T-cell (primary cell): ENCODE measurements at regions not wholly inside any gene's neighbourhood (a gene's known extent, or its start where the extent isn't known, plus 50 kb on each side); places are given as distances from the start of the nearest gene placed in this dataset.

ENCODE experiments used
- ATAC-seq, 4 experiments: fragments of 200-7000 bp in 3 of 4; fragments of 150-1000 bp in 1 of 4; cut with Tn5 transposase; replicated peaks in 1 of 4; 1 replicate in 3 of 4; 2 replicates in 1 of 4; pipeline ENCODE4 v1.10.0; 2021; ENCODE audit warnings: moderate library complexity in 3 of 4, mild to moderate bottlenecking in 2 of 4, moderate number of reproducible peaks in 1 of 4
- CTCF ChIA-PET, 2 donors: fragments of 300-600 bp; sonication (Branson Sonifier 250); formaldehyde crosslinking; loops; one replicate each; lab custom pipeline; 2022; ENCODE audit warnings: antibody characterized with exemption in 2 of 2; lab: Charles Lee
- POLR2A ChIA-PET, 2 donors: fragments of 300-600 bp; sonication (Branson Sonifier 250); formaldehyde crosslinking; loops; one replicate each; lab custom pipeline; 2022; ENCODE audit warnings: antibody characterized with exemption in 2 of 2; lab: Charles Lee
- DNase-seq, 35 experiments: peaks; one replicate each; pipeline versions ENCODE4 v3.0.0 to v3.0.0-alpha.2; 2013 to 2023
- H3K27ac ChIP-seq: one replicate; pipeline ENCODE4 v1.5.1; 2013; ENCODE audit warnings: low read length
- H3K27me3 ChIP-seq, 2 experiments: replicated peaks in 1 of 2; 1 replicate in 1 of 2; 2 replicates in 1 of 2; pipeline versions ENCODE4 v1.6.1 to v1.7.0; 2013; ENCODE audit warnings: low read length in 1 of 2, mixed read lengths in 1 of 2; ENCODE audit not compliant: control insufficient read depth in 2 of 2, insufficient read depth in 2 of 2; ENCODE audit errors: extremely low read depth in 1 of 2
- H3K36me3 ChIP-seq, 2 donors: 1 replicate in 1 of 2; 2 replicates in 1 of 2; pipeline versions ENCODE4 v1.6.1 to v1.7.0; 2013; ENCODE audit warnings: low read length in 1 of 2; ENCODE audit not compliant: control insufficient read depth in 2 of 2, insufficient read depth in 1 of 2; ENCODE audit errors: extremely low read depth in 1 of 2
- H3K4me1 ChIP-seq, 2 experiments: 1 replicate in 1 of 2; 2 replicates in 1 of 2; pipeline versions ENCODE4 v1.6.1 to v1.7.0; 2013; ENCODE audit warnings: low read length in 2 of 2, mixed read lengths in 1 of 2; ENCODE audit not compliant: insufficient read depth in 2 of 2, control insufficient read depth in 1 of 2; ENCODE audit errors: extremely low read depth in 1 of 2
- H3K4me3 ChIP-seq, 2 donors: 1 replicate in 1 of 2; 2 replicates in 1 of 2; pipeline versions ENCODE4 v1.5.1 to v1.7.0; 2013; ENCODE audit warnings: mild to moderate bottlenecking in 2 of 2, low read length in 1 of 2, moderate library complexity in 1 of 2; ENCODE audit not compliant: control insufficient read depth in 1 of 2; ENCODE audit errors: extremely low read depth in 1 of 2
- H3K9me3 ChIP-seq: 2 replicates; pipeline ENCODE4 v1.7.0; 2013
- H3K27ac Mint-ChIP-seq, 2 donors: one replicate each; pipeline ENCODE4 v1.8.0; 2020 to 2021; ENCODE audit warnings: mild to moderate bottlenecking in 2 of 2, mixed read lengths in 2 of 2
- H3K27me3 Mint-ChIP-seq, 2 donors: one replicate each; pipeline ENCODE4 v1.8.0; 2021 to 2022; ENCODE audit warnings: mixed read lengths in 2 of 2
- H3K36me3 Mint-ChIP-seq: one replicate; pipeline ENCODE4 v1.8.0; 2021; ENCODE audit warnings: mixed read lengths
- H3K4me1 Mint-ChIP-seq, 3 donors: one replicate each; pipeline ENCODE4 v1.8.0; 2020 to 2022; ENCODE audit warnings: mixed read lengths in 3 of 3, mild to moderate bottlenecking in 1 of 3
- H3K4me3 Mint-ChIP-seq, 3 donors: one replicate each; pipeline ENCODE4 v1.8.0; 2020 to 2022; ENCODE audit warnings: mild to moderate bottlenecking in 3 of 3, mixed read lengths in 3 of 3, moderate library complexity in 3 of 3
- H3K9me3 Mint-ChIP-seq, 3 donors: one replicate each; pipeline ENCODE4 v1.8.0; 2020 to 2022; ENCODE audit warnings: mixed read lengths in 3 of 3
- WGBS: methylation state at CpG from one replicate; pipeline ENCODE4 v1.1.5; 2013; ENCODE audit warnings: missing lambda C conversion rate; ENCODE audit not compliant: insufficient coverage; 5-methylcytosine and 5-hydroxymethylcytosine counted together

GRCh38 chrX:13899607-13900006 is 82.7 kb upstream of the GPM6B start:
- POLR2A ChIA-PET, result no interaction called here
- Histone ChIP-seq H3K4me1 (no peaks in the 10 kb centered on the region), H3K27me3 (no peaks in the 10 kb centered on the region), H3K27ac (no peak overlapping the region), H3K9me3 (no peaks in the 10 kb centered on the region), H3K4me3 (no peak overlapping the region), H3K36me3 (no peaks in the 10 kb centered on the region)
- Mint-ChIP-seq H3K4me1 (no peaks in the 10 kb centered on the region), H3K27me3 (peaks cover 0 to 30% of the 10 kb centered on the region in 2 donors), H3K36me3 (no peaks in the 10 kb centered on the region), H3K27ac (no peak overlapping the region), H3K4me3 (no peak overlapping the region), H3K9me3 (no peaks in the 10 kb centered on the region)
- CTCF ChIA-PET, result no interaction called here
- ATAC-seq, result no peak
- WGBS, result no CpG with 5 or more reads among the region's 6 CpGs
- no peak for DNase-seq

- CTCF ChIA-PET, result no interaction called here
- DNase-seq, result no peak
- Mint-ChIP-seq H3K9me3 (no peaks in the 10 kb centered on the region), H3K36me3 (no peaks in the 10 kb centered on the region), H3K4me3 (no peak overlapping the region), H3K4me1 (no peaks in the 10 kb centered on the region), H3K27ac (no peak overlapping the region), H3K27me3 (peaks cover 0 to 29% of the 10 kb centered on the region in 2 donors)
- POLR2A ChIA-PET, result no interaction called here
- Histone ChIP-seq H3K4me1 (no peaks in the 10 kb centered on the region), H3K9me3 (no peaks in the 10 kb centered on the region), H3K27me3 (no peaks in the 10 kb centered on the region), H3K36me3 (no peaks in the 10 kb centered on the region), H3K27ac (no peak overlapping the region), H3K4me3 (no peak overlapping the region)
- ATAC-seq, result no peak
- no CpG with 5 or more reads among the region's 4 CpGs for WGBS
These were observed 81.7 kb upstream of the GPM6B start for GRCh38 chrX:13898603-13899002.

DNA sequence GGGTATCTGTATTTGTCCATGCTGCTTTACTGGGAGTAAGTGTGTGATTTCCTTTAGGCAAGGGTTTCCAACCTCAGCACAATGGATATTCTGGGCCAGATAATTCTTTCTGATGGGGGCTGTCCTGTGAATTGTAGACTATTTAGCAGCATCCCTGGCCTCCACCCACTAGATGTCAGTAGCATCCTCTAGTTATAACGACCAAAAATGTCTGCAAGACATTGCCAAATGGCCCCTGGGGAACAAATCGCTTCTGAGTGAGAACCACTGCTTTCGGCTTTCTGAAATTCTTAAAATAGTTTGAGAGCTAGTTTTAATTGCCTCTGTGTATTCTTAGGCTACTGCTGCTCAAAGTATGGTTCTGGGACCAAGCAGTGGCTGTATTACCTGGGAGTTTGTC is 81.2 kb upstream of the GPM6B start:
- H3K27me3 ChIP-seq, result no peaks in the 10 kb centered on the region
- H3K4me3 Mint-ChIP-seq, result no peak overlapping the region
- peaks cover 0 to 24% of the 10 kb centered on the region in 2 donors for H3K27me3 Mint-ChIP-seq
- H3K36me3 ChIP-seq, result no peaks in the 10 kb centered on the region
- 93% methylated on average over 2 of the region's 3 CpGs for WGBS
- peak in 1 of 35 experiments; percentile 0 for DNase-seq
- CTCF ChIA-PET, result no interaction called here
- H3K27ac ChIP-seq, result no peak overlapping the region
- no peaks in the 10 kb centered on the region for H3K9me3 Mint-ChIP-seq
- H3K9me3 ChIP-seq, result no peaks in the 10 kb centered on the region
- no peaks in the 10 kb centered on the region for H3K4me1 Mint-ChIP-seq
- ATAC-seq, result no peak
- H3K4me1 ChIP-seq, result no peaks in the 10 kb centered on the region
- no peaks in the 10 kb centered on the region for H3K36me3 Mint-ChIP-seq
- no peak overlapping the region for H3K4me3 ChIP-seq
- POLR2A ChIA-PET, result no interaction called here
- no peak overlapping the region for H3K27ac Mint-ChIP-seq

GRCh38 chrX:13897566-13897965 is 80.7 kb upstream of the GPM6B start:
- H3K27me3 Mint-ChIP-seq, result peaks cover 0 to 19% of the 10 kb centered on the region in 2 donors
- Histone ChIP-seq H3K4me1 (no peaks in the 10 kb centered on the region), H3K36me3 (no peaks in the 10 kb centered on the region), H3K27me3 (no peaks in the 10 kb centered on the region), H3K9me3 (no peaks in the 10 kb centered on the region), H3K4me3 (no peak overlapping the region), H3K27ac (no peak overlapping the region)
- H3K4me1 Mint-ChIP-seq, result no peaks in the 10 kb centered on the region
- ChIA-PET POLR2A (no interaction called here), CTCF (no interaction called here)
- ATAC-seq, result no peak
- no peak overlapping the region for H3K27ac Mint-ChIP-seq
- no peak overlapping the region for H3K4me3 Mint-ChIP-seq
- WGBS, result no CpG with 5 or more reads among the region's 4 CpGs
- no peak for DNase-seq
- H3K36me3 Mint-ChIP-seq, result no peaks in the 10 kb centered on the region
- H3K9me3 Mint-ChIP-seq, result no peaks in the 10 kb centered on the region

DNA sequence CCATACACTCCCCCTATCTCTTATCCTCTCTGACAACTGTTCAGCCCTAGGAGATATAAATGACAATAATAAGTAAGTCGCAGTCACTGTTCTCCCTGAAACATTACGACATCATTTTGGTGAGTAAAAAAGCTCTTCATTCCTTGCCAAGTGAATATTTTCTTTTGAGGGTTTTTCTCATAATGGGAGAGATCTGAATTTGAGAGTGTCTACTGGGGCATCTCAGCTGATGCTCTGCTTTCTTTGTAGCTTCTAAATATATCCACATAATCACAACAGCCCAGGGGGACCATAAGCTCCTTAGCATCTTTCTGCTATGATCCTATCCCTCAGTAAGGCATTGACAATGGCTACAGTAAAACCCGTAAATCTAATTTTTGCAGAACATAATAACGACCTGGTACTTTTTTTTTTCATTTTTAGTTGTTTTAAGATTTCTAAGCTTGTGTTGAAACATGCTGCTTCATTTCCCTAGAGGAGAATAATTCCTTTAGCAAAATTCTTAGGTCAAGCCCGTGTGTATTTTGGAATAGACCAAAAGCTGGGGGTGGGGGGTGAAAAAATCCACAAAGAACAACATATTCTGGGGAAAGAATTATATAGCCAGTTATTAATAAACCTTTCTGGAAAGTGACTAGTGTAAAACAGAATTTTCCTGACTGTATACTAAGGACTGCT is 78.1 kb upstream of the GPM6B start:
- ATAC-seq, result no peak
- peaks cover 0 to 25% of the 10 kb centered on the region in 2 donors for H3K27me3 Mint-ChIP-seq
- H3K27ac ChIP-seq, result no peak overlapping the region
- H3K4me1 Mint-ChIP-seq, result no peaks in the 10 kb centered on the region
- no peaks in the 10 kb centered on the region for H3K4me1 ChIP-seq
- no peaks in the 10 kb centered on the region for H3K27me3 ChIP-seq
- H3K4me3 ChIP-seq, result no peak overlapping the region
- no CpG with 5 or more reads among the region's 5 CpGs for WGBS
- H3K36me3 ChIP-seq, result no peaks in the 10 kb centered on the region
- no peak for DNase-seq
- H3K27ac Mint-ChIP-seq, result no peak overlapping the region
- no peaks in the 10 kb centered on the region for H3K9me3 Mint-ChIP-seq
- POLR2A ChIA-PET, result no interaction called here
- H3K9me3 ChIP-seq, result no peaks in the 10 kb centered on the region
- no peak overlapping the region for H3K4me3 Mint-ChIP-seq
- CTCF ChIA-PET, result interaction anchor here in 1 of 2 donors (0.6 kb wide), 1 partner anchor 23 kb away, joined by 5 read pairs; no protein-coding TSS in a partner anchor
- H3K36me3 Mint-ChIP-seq, result no peaks in the 10 kb centered on the region

DNA sequence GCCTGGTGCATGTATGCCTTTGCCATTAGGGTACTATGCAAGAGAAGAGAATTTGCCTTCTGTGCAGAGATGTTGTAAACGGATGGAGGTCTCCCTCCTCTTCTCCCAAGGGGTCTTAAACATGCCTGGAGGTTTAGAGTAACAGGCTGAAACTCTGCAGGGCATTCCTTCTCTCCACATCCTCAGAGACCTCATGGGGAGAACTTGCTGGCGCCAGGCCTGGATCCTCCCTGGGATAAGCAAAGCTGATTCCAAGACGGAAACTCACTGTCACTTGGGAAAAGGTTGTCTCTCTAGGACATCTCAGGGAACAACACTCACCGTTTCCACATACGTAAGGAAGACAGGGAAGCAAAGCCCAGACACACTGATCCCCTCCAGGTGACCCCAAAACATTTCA is 76.9 kb upstream of the GPM6B start:
- no CpG with 5 or more reads among the region's 5 CpGs for WGBS
- H3K4me1 Mint-ChIP-seq, result no peaks in the 10 kb centered on the region

DNA sequence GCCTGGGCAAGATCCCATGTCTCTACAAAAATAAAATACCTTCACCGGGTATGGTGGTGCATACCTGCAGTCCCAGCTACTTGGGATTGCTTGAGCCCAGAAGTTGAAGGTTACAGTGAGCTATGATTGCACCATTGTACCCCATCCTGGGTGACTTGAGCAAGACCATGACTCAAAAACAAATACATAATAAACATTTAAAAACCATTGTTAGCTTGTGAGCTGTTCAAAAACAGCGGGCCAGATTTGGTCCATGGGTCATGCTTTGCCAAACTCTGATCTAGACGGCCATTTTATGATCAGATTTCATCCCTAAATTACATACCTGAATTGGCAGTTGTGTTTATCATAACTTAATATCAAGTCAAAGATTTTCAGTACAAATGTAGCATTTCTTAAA is 76.0 kb upstream of the GPM6B start:
- Mint-ChIP-seq H3K27ac (no peak overlapping the region), H3K4me1 (no peaks in the 10 kb centered on the region), H3K36me3 (no peaks in the 10 kb centered on the region), H3K4me3 (no peak overlapping the region), H3K27me3 (peaks cover 0 to 24% of the 10 kb centered on the region in 2 donors), H3K9me3 (no peaks in the 10 kb centered on the region)
- DNase-seq (no peak), ATAC-seq (no peak)
- ChIA-PET POLR2A (no interaction called here), CTCF (no interaction called here)
- WGBS, result no CpG with 5 or more reads among the region's 3 CpGs
- H3K27me3 ChIP-seq, result no peaks in the 10 kb centered on the region
- H3K9me3 ChIP-seq, result no peaks in the 10 kb centered on the region
- no peak overlapping the region for H3K27ac ChIP-seq
- H3K36me3 ChIP-seq, result no peaks in the 10 kb centered on the region
- H3K4me3 ChIP-seq, result no peak overlapping the region
- H3K4me1 ChIP-seq, result no peaks in the 10 kb centered on the region

More for the DNA sequence above, 76.9 kb upstream of the GPM6B start:
- H3K27me3 Mint-ChIP-seq, result peaks cover 0 to 25% of the 10 kb centered on the region in 2 donors
- no peak overlapping the region for H3K27ac Mint-ChIP-seq
- no peaks in the 10 kb centered on the region for H3K9me3 Mint-ChIP-seq
- ChIA-PET CTCF (no interaction called here), POLR2A (no interaction called here)
- H3K36me3 Mint-ChIP-seq, result no peaks in the 10 kb centered on the region
- Histone ChIP-seq H3K36me3 (no peaks in the 10 kb centered on the region), H3K4me1 (no peaks in the 10 kb centered on the region), H3K27ac (no peak overlapping the region), H3K9me3 (no peaks in the 10 kb centered on the region), H3K27me3 (no peaks in the 10 kb centered on the region), H3K4me3 (no peak overlapping the region)
- H3K4me3 Mint-ChIP-seq, result no peak overlapping the region
- ATAC-seq (no peak), DNase-seq (no peak)
